Stimulated activated CD4-positive, alpha-beta T cell treated with anti-CD3 and anti-CD28 coated beads, TNF-alpha, amount 100 ng/mL, for 4 hours (primary cell): ENCODE measurements at regions not wholly inside any gene's neighbourhood (a gene's known extent, or its start where the extent isn't known, plus 50 kb on each side); places are given as distances from the start of the nearest gene placed in this dataset.

Experiments used
- DNase-seq, 3 experiments: peaks; one replicate each; pipeline ENCODE4 v3.0.0-alpha.2; 2020; ENCODE audit warnings: low read depth in 3 of 3

DNA sequence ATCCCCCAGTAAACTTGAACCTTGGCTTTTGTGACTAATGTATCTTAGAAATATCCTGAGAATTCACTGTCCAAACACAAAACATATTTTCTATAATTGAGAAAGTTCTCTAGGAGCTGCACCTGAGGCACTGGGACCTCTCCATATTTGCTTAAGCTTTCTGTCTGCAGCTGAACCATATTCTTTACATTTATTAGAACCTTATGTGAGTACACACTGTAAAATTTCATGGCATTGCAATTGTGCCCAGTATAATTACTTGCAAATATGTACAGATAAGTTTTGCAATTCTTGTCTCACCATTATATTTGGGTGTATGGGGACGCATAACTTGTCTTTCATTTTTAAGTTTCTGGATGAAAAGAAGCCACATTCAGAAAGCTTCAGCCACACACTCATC, 280.7 kb upstream of the KLHL1 start:
- no peak for DNase-seq

- no peak for DNase-seq
Measured at GRCh38 chr13:70386919-70387318, 278.7 kb upstream of the KLHL1 start.

DNA sequence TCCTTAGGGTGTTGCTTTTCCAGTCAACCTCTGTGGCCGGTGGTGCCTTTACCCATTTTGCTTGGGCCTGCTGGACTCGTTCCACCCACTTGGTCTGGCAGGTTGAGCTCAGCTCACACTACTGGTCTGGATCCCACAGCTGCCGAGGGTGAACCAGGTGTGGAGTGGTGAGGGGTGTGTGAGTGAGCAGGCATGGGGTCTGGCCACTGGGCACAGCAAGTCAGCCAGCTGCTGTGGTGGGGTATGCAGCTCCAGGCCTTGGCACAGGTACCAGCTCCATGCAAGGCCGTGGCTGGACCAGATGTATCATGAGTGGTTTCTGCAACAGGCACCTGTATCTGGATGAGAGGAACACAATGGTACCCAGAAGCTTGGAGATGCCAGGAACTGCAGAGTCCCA, 277.6 kb upstream of the KLHL1 start:
- no peak for DNase-seq

- no peak for DNase-seq
Measured at GRCh38 chr13:70384156-70384555, 275.9 kb upstream of the KLHL1 start.

DNA sequence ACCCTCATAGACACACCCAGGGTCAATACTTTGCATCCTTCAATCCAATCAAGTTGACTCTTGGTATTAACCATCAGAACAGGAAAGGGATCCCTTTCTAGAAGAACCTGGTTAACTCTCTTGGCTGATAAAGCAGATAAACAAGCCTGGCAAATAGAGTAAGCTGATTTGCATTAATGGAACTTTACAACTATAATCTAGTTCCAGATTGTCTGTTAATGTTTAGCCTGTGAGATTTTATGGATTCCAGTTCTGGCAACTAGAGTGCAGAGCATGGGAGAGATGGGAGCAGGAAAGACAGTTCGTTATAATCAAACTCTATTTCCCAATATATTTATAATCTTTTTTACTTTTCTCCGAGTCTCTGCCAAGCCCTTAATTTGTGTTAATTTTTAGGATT, 272.6 kb upstream of the KLHL1 start:
- no peak for DNase-seq

- DNase-seq: no peak
Measured at GRCh38 chr13:70375718-70376117, 267.5 kb upstream of the KLHL1 start.

- no peak for DNase-seq
Measured at GRCh38 chr13:70370924-70371323, 262.7 kb upstream of the KLHL1 start.

- DNase-seq: no peak
Measured at GRCh38 chr13:70366720-70367119, 258.5 kb upstream of the KLHL1 start.

DNA sequence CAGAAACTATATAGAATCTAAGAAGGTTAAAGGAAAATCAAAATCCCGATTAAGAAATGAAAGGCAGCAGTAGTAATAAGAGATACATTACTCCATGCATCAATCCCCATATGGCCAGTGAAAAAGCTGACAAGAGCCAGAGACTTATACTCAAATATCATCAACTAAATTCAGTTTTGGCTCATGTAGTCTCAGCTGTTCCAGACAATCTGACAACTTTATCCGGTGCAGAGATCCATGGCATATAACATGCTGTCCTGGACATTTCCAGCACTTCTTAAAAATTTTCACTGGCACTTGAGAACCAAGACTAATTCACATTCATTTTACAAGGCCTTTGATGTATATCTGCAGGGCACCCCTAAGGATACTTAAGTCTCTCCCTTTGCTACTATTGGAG, 255.7 kb upstream of the KLHL1 start:
- no peak for DNase-seq

DNA sequence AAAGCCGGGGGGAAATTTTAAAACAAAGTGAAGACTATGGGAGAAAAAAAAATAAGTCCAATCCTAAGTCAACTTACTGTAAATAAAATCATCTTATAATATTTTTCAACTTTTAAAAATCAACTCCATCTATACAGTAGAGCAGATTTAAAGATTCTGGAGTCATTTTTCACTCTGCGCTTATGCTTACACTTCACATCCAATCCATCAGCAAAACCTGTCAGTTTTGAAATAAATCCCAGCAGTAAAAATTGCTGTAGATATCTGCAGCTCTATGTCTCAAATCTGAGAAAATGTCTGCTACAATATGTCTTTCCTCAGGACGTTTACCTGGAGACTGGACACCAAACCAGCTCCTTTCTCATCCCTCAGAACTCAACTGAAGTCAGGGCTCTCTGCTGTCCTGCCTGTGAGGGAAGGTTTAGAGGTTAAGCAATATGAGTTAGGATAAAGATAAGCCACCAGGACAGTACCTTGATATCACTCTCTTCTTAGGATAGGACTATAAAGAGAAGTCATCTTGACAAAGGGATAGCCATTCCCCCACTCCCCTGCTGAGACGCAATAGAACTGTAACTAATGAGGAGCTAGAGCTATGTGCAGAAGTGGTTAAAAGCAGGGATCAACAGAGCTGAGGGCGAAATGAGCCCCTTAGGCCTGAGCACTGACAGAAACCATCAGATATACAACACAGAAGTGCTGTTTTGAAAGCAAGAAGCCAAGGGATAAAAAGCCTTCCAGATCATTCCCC, 254.7 kb upstream of the KLHL1 start:
- no peak for DNase-seq

- DNase-seq: no peak
Measured at GRCh38 chr13:70357031-70357430, 248.8 kb upstream of the KLHL1 start.

DNA sequence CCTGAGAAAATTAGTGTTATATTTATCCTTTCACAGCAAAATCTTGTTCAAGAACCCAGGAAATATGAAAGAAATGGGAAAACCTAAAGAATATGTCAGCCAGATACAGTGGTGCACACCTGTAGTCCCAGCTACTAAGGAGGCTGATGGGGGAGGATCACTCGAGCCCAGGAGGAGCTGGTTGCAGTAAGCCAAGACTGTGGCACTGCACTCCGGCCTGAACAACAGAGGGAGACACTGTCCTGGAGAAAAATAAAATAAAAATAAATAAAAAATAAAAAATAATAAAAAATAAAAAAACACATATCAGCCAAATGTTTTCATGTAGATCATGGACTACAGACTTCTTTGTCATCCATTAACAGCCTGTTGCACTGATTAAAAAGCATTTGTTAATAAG, 244.8 kb upstream of the KLHL1 start:
- no peak for DNase-seq

GRCh38 chr13:70347947-70348620, 239.8 kb upstream of the KLHL1 start:
- DNase-seq: no peak

GRCh38 chr13:70339738-70340137, 231.5 kb upstream of the KLHL1 start:
- DNase-seq: no peak

GRCh38 chr13:70338609-70339008, 230.4 kb upstream of the KLHL1 start:
- no peak for DNase-seq

DNA sequence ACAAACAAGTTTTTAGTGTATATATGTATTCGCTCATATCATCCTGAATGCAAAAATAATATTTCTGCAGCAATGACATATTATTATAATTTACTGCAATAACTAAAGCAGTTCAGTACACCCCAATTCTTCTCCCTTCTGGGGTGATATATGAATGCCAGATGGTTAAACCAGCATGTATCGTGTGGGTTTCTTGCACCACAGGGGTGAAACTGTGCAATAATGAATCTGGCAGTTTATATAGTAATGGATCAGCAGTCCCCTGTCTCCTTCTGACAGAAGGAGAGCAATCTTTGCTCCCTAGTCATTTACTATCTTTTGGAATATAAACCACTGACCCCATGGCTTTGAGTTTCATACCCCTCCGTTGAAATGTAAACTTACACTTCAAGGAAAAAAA, 228.6 kb upstream of the KLHL1 start:
- no peak for DNase-seq

GRCh38 chr13:70333752-70334151, 225.5 kb upstream of the KLHL1 start:
- DNase-seq: no peak

DNA sequence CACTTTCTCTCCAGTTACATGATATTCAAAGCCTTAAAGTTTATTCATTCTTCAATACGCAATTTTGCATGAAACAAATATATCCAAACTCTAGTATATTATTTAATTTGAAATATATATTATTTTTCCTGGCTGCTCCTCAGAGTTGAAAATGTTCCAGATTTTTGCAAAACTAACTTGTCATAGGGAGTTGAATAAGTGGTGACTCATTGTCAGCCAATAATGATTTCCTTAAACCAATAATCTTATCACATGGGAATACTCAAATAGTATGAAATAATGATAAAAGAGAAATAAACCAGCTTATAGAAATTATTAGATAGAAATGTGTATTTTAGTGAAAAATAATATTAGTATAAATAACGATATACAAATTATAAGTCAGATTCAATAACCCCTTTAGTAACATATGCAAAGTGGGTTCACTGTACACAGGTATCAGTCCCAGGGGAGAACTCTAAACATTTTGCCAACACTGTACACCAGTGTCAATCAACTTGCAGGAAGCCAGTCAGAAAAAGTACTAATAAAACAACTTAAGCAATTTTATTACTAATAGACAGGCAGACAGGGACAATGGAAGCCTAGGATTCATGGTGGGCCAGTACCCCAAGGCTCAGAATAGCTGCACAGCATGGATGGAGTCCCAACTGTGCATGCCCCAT, 222.6 kb upstream of the KLHL1 start:
- DNase-seq: no peak

DNA sequence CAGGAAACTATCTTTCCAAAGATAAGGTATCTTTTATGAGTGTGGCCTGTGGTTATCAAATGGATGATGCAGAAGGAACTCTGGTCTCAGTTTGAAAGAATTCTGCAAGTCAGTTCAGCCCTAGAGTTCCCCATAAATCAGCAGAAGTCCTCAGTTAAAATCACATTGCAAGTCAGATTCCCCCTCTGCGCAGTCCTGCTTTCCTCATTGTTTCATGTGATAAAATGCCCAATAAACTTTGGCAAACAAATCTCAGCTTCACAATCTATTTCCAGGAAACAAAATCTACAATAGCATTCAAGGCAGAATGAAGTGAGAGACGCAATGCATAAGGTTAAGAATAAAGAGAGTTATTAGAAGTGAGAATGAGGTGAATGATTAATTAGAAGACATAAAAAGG, 216.3 kb upstream of the KLHL1 start:
- DNase-seq: no peak

GRCh38 chr13:70311191-70311590, 202.9 kb upstream of the KLHL1 start:
- no peak for DNase-seq

DNA sequence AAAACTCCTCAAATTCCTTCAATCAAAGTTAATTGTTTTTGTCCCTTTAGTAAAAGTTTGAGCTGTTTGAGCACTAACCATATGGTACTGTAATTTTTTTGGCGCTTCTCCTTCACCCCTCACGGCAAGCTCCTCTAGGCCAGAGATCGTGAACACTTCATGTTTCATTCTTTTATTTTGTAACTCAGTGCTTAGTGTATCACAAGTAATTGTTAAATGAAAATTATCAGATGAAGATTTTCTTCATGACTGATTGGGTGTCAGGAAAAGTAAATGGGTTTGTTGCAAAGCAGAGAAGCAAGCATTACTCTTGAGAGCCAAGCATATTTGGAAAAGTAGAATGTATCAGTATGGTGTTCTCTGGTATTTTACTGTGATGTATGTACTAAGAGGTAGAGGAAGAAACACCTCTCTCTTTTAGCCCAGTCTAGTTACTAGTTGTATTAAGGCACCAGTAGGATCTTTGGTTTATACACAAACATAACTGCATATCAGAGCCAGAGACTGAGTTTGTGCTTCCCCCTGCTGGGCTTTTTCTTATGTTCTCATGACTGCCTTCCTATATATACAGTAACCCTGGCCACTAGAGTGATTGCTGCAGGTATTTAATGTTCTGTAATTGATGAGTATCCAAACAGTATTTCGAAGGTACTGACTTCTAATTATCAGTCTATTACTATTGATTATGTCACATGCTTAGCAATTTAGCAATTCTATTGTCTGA, 202.3 kb upstream of the KLHL1 start:
- DNase-seq: no peak

DNA sequence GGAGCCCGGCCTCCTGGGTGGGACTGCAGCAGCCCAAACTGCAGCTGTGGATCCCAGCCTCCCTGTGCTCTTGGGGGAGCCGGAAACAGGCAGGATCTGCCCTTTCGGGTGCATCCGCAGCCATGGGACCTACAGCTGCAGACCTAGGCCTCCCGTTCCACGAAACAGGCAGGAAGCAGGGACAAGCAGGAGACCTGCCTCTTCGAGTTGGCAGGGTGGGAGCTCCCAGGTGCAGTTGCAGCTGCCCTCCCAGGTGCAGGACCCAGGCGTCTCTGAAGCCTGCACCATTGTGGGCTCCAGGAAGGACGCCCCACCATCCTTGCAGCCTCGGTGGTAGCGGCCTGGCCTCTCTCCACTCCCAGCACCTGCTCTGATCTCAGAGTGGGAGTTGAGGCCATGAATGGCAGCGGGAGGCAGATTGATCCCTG, 189.0 kb upstream of the KLHL1 start:
- DNase-seq: no peak
